Activated T-helper 9 cell treated with anti-CD3 and anti-CD28 coated beads, Interleukin-2, amount 50 U/mL, for 16 hours (primary cell): ENCODE measurements at regions not wholly inside any gene's neighbourhood (a gene's known extent, or its start where the extent isn't known, plus 50 kb on each side); places are given as distances from the start of the nearest gene placed in this dataset.

Experiments
- DNase-seq: peaks from one replicate; pipeline ENCODE4 v3.0.0-alpha.2; 2020; ENCODE audit warnings: low read depth

DNA sequence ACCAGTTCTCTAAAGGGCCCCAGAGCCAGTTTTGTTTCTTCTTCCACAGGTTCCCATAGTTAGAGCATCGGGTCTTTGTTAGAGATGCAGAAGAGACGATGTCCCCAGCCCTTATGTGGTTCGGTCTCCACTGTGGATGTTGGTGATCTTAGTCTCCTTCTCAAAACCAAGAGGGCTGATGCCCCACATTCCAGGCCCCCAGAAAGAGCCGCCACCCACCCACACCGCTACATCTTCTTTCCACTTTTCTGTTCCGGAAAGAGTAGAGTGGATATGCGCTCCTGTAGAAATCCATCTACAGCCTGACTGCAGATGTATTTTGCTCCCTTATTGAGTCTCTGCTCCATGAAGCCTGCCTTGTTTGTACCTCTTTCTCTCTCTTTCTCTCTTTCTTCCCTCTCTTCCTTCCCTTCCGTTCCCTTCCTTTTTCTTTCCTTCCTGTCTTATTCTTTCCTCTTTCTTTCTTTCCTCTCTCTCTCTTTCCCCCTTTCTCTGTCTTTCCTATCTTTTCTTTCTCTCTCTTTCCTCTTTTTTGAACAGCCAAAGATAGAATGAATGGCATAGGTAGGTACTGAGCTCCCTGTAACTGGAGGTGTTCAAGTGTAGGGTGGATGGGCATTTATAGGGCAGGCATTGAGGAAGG is 224.3 kb downstream of the SEC14L1 start:
- no peak for DNase-seq

DNA sequence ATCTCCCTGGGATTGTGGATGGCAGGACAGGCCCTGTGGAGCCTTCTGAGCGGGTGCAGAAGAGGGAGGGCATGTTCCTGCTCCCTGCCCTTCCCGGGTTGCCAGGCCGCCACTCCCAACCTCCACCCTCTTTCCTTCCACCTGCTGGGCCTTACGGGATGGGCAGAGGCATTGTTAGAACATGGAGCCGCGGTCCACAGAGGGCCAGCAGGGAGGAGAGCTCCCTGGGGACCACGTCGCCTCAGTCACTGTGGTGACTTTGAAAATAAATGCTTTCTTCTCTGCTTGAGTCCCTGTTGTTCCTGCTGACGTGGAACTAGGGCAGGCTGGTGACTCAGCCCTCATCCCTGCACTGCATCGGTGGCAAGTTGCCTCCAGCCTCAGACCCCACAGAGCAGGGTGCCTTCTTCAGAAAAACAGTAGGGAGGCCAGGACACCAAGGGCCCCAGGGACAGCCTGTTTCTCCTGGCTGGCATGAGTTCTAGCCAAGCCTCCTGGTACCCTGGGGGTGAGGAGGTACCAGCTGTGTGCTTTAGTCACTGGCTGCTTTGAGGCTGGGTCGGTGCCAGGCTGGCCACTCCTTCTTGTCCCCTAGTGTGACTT is 224.9 kb downstream of the SEC14L1 start:
- DNase-seq: no peak

DNA sequence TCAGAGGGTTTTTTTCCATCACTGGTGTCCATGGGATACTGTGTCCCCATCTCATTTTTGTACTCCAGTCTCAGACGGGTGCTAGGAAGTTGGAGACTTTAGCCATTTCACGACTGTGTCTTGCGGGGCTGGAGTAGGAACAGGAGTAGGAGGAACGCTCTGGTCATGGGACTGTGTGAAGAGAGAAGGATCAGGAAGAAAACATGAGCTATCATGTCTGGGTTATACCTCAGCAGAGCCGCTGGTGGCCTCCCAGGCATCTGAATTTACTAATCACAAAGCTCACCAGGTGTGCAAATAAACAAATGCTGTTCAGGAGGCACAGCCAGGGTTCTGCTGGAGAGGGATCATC is 225.4 kb downstream of the SEC14L1 start:
- DNase-seq: no peak

DNA sequence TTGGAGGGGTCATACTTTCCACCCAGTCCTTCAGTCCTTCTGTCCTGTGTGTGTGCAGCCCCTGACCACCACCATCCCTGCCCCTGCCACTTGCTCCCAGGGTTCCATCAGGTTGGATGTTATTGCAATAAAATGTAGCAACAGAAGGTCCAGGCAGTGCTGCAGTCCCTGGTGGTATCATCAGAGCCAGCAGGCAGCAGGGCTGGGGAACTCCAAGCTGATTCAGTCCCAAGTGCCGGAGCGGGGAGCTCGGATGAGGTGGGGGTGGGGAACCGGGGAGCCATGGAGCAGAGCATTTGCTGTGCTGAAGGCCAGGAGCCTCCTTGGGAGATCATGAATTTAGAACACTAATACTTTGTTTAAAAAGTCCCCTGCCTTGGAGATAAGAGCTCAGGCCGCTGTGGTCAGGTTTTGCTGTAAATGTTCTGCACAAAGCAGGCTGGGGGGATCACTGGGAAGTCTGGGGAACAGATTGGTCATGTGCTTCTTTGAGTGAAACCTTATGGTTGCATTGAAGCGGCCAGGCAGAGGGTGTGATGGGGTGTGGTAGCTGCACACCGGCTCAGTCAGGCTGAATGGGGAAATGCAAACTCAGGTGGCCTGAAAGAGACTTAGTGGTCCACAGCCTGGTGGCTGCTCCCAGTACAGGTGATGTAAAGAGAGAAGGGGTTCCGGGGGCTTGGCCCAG is 225.9 kb downstream of the SEC14L1 start:
- no peak for DNase-seq

DNA sequence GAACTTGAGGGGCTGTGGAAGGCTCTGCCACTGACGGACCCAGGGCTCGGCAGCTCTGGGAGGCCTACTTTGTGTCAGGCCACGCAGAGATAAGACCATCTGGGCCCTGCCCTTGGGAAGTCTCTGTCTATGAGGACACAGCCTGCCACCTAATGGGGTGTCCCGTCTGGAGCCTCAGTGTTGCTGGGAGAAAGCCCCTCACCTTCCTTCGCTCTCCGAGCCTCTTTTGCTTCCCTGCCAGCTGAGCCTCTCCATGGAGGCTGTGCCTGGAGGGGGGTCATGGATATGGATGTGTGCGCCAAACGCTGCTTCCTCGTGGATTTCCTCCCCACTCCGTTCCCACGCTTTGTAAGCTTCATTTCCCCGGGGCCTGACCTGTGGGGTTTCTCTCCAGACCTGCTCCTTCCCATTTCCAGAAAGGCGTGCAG is 228.8 kb downstream of the SEC14L1 start:
- no peak for DNase-seq

DNA sequence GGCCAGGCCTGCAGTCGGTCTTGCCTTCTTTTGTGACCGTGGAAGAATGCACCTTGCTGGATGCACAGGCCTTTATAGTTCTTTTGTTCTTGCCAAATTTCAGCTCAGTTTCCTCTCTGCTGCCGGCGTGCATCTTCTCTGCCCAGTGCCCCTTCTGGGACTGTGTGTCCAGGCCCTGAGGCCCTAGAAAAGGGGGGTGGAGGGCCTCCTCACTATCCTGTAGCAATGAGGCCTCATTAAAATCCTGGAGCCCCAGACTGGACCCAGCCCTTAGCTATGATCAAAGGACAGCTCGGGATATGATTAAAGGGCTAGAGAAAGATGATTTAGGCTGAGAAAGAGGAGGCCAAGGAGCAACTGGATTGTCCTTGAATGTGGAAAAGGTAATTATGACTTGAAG is 229.8 kb downstream of the SEC14L1 start:
- DNase-seq: no peak

DNA sequence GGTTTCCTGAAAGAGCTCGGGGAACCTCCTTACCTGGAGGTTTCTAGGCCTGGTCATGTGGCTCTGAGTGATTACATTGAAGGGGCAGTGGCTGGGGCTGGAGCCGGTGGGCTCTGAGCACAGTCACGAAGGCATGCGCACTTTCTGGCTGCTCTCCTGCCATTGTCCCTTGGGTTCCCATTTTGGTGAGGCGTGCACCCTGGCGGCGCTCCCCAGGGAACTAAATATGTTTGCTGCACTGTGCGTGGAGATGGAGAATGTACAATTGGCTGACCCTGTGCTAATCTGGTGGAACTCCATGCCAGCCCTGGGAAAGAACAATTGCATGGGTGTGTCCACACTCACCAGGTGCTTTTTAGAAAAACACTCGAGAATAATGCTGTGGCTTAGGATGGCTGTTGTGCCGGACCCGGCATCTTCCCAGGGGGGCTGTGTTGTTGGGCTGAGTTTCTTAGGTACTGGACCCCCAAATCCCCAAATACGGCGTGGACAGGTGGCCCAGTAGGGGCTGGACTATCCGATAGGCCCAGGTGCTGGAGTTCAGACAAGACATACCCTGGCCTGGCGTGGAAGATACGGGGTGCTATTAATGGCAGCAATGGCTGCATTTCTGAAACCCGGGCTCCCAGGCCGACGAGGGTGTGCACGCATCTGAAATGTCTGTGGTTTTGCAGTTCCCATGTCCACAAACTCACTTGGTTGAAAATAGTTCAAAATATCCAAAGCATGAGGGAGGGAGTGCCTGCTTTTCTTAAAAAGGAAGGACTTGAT is 230.5 kb downstream of the SEC14L1 start:
- no peak for DNase-seq

DNA sequence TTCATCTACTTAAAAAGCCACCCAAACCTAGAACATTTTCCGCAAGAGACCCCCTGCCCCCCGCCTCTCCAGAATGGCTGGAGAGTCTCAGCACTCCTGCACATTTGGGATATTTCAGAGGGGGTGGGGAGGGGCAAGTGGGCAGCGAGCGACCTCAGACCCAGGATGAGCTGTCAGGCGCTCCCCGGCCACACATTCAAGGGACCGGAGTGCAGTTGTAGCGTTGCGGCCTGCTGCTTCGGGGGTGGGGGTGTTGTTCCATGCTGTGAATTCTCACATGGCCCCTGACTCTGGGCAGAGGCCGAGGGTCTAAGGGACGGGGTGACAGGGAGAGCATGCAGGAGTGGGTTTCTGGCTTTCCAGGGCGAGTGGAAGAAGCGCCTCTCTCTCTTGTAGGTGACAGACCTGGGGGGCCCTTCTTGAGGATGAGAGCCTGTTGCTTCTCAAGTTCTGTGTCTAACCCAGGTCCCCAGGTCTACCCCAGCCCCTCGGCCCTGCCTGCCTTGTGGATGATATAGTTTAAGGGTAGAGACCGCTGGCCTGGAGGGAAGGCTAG is 231.2 kb downstream of the SEC14L1 start:
- no peak for DNase-seq

DNA sequence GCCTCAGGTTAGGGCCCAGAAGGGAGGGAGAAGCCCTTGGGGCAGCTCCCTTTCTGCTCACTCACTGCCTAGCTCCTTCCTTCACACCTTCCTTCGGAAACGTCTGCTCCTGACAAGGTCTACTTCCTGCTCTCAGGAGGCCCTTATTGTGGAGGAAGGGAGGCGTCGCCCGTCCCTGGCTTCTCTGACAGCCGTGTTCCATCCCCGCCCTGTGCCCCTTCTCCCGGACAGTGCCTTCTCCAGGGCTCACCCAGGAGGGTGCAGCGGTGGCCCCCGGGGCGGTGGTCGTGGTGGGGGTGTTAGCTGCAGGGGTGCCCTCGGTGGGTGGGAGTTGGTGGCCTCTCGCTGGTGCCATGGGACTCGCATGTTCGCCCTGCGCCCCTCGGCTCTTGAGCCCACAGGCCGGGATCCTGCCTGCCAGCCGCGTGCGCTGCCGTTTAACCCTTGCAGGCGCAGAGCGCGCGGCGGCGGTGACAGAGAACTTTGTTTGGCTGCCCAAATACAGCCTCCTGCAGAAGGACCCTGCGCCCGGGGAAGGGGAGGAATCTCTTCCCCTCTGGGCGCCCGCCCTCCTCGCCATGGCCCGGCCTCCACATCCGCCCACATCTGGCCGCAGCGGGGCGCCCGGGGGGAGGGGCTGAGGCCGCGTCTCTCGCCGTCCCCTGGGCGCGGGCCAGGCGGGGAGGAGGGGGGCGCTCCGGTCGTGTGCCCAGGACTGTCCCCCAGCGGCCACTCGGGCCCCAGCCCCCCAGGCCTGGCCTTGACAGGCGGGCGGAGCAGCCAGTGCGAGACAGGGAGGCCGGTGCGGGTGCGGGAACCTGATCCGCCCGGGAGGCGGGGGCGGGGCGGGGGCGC is 231.9 kb downstream of the SEC14L1 start:
- DNase-seq: peak; percentile 35

DNA sequence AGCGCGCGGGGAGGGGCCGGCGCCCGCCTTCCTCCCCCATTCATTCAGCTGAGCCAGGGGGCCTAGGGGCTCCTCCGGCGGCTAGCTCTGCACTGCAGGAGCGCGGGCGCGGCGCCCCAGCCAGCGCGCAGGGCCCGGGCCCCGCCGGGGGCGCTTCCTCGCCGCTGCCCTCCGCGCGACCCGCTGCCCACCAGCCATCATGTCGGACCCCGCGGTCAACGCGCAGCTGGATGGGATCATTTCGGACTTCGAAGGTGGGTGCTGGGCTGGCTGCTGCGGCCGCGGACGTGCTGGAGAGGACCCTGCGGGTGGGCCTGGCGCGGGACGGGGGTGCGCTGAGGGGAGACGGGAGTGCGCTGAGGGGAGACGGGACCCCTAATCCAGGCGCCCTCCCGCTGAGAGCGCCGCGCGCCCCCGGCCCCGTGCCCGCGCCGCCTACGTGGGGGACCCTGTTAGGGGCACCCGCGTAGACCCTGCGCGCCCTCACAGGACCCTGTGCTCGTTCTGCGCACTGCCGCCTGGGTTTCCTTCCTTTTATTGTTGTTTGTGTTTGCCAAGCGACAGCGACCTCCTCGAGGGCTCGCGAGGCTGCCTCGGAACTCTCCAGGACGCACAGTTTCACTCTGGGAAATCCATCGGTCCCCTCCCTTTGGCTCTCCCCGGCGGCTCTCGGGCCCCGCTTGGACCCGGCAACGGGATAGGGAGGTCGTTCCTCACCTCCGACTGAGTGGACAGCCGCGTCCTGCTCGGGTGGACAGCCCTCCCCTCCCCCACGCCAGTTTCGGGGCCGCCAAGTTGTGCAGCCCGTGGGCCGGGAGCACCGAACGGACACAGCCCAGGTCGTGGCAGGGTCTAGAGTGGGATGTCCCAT is 232.8 kb downstream of the SEC14L1 start:
- no peak for DNase-seq

DNA sequence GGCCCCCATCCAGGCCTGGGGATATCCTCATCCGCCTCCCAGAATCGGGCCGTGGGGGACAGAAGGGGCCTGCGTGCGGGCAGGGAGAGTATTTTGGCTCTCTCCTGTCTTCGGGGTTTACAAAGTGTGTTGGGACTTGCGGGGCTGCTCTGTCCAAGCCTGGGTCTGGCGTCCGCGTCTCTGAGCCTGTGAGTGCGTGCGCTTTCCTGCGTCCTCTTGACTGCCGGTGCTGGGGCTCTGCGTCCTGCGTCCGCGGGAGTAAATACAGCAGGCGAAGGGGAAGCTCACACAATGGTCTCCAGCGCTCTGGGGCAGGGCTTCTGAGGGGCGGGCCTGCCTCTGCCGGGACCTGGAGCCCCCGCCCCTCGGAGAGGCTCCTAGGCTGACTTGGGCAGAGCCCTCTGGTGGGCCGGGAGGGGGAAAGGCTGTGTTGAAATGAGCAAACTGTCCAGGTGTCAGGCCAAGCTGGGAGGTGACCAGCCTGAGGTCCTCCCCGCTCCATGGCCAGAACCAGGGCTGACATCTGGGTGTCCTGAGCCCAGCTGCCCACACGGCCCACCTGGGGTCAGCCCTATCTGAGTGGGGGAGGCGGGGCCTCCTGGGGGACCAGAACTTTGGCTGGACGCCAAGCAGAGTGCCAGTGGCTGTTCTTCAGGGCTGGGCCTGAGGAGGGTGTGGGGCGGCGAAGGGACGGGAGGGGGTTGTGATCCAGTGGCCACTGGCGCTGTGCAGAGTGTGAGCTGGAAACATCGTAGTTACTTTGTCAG is 233.6 kb downstream of the SEC14L1 start:
- DNase-seq: peak; percentile 58

DNA sequence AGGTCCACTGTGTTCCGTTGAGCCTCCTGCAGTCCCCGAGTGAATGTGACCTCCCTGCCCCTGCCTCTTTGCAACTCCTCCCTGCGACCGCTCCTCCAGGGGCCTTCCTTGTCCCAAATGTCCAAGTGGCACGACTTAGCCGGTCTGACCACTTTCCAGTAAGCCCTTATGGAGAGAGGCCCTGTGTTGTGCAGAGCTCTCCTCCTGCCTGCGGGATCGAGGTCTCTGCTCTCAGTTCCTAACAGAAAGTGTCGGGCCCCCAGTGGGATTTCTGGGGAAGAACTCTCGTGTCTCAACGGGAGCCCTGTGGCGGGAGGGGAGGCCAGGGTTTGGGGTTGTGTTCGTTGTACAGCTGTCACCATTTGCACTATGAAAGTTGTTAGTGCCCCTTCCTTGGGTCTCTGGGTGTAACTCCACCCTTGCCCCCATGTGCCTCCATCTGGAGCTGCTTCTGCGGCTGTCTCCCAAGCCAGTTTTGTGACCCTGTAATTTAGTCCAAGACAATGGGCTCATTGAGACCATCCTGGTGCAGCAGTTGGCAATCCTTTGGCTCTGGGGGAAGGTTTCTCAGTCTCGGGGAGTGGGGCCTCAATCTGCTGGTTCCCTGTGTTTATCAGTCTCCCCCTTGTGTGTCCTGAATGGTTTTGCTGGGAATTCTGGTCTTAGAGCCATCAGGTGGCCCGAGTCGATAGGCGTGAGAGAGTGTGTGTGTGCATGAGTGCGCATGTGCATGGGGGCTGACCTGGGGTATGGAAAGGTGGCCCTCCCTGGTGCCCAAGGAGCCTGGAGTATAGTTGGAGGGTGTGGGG is 234.5 kb downstream of the SEC14L1 start:
- no peak for DNase-seq

DNA sequence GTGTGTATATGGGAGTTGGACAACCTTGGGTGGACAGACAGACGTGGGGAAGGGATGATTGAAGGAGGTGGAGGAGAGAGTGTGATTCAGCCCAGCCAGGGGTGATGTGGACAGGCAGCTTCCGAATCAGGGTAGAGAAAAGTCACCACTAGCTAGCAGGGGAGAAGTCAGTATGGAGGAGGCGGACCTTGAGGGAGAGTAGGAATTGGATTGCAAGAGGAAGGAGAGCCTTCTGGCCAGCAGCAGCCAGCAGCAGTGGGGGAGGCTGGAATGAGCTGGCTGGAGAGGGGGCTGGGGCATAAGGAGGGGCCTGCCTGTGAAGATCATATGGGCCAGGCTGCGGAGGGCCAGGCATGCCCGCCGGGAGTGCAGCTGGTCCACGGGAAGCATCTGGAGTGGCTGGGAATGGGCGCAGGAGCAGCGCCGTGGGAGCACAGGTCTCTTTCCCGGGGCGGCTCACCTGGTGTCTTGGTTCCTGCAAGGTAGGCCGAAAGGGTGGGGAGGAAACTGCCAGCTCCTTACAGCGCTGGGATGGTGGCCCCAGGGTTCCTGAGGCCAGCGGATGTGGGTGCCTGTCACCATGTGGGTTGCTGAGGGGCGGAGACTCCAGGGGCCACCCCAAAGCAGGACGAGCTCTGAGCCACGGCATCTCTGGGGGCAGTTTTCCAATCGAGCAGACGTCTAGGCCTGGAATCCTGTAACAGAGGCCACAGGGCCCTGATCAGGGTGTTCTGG is 235.3 kb downstream of the SEC14L1 start:
- peak; percentile 56 for DNase-seq

DNA sequence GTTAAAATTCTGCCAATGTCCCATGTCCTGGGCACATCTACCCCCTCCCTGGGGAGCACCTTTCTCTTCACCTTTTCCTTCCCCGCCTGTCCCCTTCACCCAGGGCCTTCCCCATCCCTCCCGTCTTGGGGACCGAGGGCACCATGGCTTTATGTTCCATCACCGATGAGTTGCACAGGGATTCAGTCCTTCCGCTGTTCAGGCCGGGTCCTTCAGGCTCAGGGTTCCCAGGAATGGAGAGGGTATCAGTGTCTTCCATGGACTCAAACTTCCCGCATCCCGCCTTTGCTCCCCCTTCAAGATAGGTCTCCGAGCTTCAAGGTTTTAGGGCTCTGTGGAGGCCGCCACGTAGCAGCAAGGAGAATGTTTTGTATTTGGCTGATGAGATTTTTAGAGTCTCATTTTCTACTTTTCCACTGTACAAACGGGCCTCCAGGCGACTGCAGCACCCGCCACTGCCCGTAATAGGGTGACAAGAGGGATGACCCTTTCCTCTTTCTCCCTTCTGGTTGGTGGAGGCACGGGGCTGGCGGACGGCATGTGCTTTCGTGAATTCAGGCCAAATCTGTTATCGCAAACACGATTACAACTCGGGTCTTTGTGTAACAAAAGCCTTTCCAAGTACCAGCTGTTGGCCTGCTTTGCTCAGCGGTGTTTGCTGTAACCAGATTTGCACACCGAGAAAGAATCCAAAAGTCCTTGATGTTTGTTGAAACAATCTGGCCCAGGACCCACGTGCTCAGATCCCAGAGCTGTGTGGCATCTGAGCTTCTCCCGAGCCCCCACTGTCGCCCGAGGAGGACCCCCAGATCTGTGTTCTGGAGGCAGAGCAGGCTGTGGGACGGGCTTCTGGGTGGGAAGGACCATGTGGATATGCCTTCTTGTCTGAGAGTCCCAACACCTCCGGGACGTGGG is 236.3 kb downstream of the SEC14L1 start:
- no peak for DNase-seq

DNA sequence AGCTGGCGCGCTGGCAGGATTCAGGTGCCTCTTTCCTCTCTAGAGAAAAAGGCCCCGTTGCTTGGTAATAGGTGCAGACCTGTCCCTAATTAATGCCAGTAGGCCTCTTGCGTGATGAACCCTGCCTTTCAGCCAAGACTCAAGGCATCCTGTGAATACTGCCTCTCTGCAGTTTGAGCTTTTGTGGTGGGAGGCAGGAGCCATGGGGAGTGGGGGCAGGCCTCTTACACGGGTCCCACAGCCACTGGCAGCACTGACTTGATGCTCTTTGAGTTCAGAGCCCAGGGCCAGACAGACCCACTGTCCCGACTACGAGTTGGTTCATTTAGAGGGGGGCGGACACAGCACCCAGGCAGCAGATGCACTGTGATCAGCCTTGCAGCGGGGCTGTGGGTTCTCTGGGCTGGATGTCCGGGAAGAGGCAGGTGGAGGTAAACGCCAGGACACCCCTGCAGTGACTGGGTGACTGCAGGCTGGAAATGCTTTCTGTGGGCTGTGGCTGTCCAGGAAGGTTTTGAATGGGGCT is 237.0 kb downstream of the SEC14L1 start:
- no peak for DNase-seq

DNA sequence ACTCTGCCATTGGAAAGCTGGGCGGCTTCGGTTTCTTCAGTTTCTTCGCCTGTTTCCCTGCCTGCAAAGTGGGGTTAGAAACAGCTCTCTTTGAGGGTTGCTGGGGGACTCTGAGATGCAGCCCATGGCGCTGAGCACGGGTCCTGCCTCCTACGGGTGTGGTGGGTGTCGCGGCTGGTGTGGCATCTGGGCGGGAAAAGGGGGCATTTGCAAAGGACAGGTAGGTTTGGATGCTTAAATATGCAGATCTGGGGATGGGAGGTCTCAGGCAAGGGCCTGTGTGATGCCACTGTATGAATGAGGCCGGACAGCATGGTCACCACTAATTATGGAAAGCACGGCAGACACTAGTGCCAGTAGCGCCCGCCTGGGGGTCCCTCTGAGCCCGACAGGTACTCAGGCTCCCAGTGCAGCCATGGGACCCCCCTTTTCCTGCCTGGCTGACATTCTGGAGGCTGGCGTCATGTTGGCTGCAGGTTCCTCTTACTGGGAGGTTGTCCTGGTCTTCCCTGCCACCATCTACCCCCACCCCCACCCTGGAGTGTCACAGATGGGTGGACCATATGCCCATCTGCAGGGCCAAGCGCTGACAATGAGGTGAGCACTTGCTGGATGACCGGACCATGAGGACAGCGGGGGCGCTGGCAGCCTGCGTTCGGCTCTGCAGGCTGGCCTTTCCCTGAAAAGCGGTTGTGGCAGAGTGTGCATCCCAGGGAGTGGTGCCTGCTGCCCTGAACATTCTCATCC is 237.7 kb downstream of the SEC14L1 start:
- DNase-seq: no peak
